GM03348 (cell line): ENCODE measurements at regions not wholly inside any gene's neighbourhood (a gene's known extent, or its start where the extent isn't known, plus 50 kb on each side); places are given as distances from the start of the nearest gene placed in this dataset.

Experiments used
- DNase-seq: peaks from one replicate; pipeline ENCODE4 v3.0.0; 2012; ENCODE audit warnings: low spot score

DNA sequence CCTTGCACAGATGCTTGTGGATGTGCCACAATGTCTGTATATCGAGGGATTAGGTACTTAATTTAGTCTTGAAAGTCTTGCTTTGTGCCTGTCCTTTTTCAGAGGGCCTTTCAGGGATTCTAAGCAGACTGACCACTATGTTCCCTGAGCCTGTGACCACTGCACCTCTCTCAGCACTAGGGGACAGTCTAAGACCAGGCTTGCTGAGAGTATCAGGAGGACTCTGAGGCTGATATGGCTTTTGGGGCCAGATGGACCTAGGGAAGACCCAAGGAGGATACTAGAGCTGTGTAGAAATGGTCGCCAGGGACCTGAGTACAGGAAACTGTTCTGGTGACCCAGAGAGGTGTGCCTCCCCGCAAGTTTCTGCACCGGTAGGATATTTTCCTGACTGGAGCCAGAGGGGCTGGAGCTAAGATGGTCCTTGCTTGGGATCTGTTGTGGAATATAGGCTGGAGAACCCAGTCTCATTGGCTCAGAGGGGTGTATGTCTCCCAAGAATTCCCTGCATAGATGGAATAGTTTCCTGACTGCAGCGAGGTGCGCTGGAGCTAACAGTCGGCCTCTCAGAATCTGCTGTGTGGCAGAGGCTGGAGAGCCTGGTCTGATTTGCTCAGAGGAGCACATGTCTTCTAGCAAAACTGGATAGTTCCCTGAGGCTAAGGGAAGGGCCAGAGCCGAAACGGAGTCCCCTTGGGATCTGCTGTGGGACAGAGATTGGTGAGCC is 213.2 kb upstream of the DCBLD2 start:
- DNase-seq, result peak; percentile 24

DNA sequence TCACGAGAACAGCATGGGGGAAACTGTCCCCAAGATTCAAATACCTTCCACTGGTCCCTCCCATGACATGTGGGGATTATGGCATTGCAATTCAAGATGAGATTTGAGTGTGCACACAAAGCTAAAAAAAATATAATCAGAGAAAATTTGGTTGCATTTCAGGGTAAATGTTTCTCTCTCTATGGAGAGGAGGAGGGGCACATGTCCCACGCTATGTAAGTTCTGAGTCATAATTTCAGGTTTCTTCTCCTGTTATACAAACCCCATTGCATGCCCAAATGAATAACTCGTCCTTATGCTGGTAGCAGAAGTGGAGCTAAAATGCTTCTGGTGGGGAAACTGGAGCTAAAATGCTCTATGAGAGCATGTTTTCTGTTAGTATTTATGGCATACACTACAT is 209.7 kb upstream of the DCBLD2 start:
- no peak for DNase-seq

DNA sequence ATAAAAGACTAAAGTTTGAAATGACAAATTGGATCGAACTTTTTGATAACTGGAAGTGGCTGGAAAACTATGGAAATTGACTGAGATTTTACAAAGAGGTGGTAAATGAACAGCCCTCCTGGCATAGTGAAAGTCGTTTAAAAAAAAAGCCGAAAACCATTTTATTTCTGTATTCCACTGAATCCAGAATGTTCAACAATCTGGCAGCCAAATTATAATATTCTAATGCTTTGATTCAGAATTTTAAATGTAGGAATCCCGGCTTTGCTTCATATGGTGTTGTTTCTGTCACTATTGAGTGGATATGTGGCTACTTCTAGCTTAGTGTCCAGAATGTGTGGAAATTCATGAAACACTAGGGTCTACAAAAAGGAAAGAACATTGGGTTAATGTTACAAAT is 208.9 kb upstream of the DCBLD2 start:
- DNase-seq, result no peak

DNA sequence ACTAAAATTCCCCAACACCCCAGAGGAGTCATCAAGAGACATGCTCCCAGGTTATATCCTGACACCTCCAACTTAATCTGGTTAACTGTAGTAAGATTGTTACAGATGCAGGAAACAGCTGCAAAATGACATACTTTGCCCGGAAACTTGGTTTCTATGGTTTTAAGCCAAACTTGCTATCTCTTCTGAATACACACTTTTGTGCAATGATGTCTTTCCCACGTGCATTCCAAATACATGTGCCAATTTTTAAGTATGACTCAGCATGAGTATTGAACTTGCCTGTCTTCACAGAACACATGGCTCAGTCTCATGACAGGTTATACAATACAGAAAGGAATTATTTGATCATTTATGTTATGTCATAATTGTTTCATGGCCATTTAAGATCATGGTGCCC is 207.0 kb upstream of the DCBLD2 start:
- DNase-seq, result peak; percentile 61

DNA sequence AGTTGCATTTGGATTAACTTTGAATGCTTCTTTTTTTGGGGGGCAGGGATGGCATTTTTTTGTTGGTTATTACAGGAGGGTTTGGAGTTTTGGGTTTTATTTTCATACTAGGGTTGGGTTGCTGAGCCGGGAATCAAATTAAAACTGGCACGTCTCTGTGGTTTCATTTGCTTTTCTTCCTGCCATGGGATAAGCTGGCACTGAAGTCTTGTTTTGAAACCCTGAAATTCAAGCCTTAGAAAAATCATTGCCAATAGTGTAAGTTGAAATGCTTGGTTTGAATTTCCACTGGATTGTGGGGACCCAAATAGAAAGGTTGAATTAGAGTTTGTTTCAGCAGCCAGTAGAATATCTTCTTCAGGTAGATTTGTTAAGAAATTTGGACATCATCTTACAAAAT is 193.1 kb upstream of the DCBLD2 start:
- DNase-seq, result no peak

DNA sequence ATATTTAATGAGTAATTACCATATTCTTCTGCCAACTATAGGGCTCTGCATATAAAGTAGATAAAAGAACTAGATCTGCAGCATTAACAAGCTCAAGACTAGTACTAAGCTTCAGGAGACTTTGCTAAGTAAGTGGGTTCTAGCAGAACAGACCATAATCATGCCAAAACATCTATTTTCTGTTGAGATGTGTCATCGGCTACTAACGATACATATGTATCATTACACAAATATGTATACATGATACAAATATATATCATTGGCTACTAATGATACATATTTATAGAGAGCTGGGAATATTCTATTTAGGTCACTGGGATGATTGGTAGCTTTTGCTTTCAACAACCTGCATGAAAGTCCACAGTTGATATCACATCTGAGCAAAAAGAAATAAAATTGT is 185.8 kb upstream of the DCBLD2 start:
- no peak for DNase-seq

DNA sequence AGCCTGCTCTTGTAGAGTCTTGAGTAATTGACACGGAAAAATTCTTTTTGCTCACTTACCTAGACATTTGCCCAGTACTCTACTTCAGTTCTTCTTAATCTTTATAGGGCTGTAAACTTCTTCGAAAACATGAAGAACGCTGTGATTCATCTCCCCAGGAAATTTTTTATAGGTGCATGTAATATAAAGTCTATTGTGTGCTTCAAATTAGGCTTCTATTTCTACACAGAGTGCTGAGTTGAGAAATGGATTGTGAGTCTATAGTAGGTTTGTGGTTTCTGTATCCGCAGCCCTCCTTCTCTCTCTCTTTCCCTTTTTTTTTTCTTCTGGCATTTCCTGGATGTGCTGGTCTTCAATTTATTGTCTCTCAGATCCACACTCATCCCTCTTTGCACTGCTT is 183.3 kb upstream of the DCBLD2 start:
- peak; percentile 25 for DNase-seq

DNA sequence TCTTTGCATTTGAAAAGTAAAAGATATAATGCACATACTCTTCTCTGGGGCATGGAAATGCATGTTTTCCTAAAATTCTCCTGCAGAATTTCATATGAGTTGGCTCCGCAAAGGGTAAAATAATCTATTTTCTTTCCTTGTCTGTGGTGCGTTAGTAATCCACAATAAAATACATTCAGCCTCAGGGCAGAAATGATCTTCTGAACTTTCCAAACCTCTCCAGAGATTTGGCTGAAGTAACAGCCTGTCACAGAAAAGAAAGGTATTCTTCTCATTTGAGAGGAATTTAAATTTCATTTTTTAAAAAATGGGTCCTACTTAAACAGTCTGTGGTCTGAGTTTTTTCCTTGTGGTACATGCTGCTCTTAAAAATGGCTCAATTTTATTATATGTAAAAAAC is 182.7 kb upstream of the DCBLD2 start:
- DNase-seq, result no peak

DNA sequence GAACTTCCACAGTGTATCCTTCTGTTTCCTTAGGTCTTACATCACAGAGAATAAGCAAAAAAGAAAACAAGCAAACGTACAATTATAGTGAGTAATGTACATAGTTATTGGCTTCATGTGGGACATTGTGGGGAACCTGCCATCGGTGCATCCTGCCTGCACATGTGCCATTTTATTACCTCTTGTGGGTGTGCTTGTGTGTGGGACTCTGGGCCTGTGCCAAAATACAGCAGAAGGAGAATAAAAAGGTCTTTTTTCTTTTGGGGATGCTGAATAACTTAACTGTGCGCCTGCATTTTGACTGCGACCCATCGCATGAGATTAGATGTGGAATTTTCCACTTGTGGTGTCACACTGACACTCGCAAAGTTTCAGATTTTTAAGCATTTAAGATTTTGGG is 169.6 kb upstream of the DCBLD2 start:
- DNase-seq, result no peak

DNA sequence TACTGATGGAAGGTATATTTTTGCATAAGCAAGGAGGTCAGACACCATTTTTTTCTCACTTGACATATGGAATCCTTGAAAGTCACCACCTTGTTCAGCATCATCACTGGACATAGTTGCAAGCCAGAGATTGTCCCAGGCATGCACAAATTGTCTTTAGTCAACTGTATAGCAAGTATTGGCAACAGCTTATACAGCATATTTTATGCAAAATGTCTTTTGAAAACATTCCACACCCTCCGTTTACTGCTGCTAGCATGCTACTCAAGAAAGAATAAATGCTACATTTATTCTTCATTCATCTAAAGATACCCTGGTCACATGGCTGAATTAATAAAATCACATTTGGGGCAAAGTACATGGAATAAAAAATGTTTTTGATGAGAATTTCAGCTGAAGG is 168.5 kb upstream of the DCBLD2 start:
- DNase-seq, result no peak

DNA sequence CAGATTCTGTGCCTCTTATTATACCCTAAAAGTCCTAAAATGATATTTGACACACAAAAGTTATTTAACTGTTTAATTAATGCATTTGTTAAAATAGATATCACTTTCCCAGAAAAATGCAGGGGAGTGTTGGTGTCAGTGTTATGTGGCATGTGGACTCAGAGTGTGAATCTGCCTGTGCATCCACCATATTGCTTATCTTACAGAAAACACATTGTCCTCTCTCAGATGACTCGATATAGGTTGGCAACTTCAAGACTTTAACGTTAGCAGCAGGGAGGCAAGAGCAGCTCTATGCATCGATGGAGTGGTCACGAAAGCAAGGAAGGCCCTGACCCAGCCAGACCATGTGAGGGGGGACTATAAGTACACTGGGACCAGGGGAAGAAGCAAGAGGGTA is 165.4 kb upstream of the DCBLD2 start:
- no peak for DNase-seq

DNA sequence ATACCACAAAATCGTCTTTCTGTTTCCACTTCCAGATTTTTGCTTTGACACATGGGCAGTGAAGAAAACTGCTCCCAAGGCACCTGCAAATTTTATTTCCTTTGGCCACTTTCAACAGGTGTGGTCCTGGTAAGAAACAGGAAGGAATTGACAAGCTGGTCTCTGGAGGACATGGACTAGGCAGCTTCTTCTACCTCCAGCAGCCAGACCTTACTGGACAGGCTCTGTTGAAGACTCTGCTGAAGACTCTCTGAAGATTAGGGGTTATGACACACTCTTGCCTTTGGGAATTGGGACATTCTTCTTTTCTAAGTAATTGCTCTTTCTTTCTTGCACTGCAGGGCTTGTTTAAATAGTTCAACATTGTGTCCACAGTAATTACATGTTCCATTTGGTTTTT is 147.7 kb upstream of the DCBLD2 start:
- no peak for DNase-seq

DNA sequence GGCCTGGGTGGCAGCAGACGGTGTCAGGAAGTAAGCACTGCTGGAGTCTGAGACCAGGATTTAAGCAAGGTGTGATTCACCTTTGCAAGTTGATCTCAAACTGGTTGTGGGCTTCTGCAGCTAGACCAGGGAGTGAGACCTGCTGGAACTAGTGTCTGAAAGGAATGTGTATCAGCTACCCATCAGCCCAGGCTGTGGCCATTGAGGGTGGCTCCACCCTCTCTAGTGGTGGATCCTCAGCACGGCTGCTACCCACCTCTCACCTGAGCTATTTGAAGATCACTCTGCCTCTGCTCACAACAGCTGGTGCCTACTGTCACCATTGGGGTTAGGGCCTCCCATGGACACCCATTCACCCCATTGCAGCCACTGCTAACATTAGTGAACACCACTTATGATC is 140.3 kb upstream of the DCBLD2 start:
- DNase-seq, result no peak

DNA sequence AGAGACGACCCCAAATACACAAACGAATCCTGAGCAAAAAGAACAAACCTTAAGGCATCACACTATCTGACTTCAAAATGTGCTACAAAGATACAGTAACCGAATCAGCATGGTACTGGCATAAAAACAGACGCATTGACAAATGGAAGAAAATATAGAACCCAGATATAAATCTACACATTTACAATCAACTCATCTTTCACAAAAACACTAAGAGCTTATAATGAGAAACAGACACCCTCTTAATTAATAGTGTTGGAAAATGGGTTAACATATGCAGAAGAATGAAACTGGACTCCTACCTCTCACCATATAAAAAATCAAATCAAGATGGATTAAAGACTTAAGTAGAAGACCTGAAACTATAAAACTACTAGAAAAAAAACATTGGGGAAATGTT is 130.3 kb upstream of the DCBLD2 start:
- DNase-seq, result no peak

DNA sequence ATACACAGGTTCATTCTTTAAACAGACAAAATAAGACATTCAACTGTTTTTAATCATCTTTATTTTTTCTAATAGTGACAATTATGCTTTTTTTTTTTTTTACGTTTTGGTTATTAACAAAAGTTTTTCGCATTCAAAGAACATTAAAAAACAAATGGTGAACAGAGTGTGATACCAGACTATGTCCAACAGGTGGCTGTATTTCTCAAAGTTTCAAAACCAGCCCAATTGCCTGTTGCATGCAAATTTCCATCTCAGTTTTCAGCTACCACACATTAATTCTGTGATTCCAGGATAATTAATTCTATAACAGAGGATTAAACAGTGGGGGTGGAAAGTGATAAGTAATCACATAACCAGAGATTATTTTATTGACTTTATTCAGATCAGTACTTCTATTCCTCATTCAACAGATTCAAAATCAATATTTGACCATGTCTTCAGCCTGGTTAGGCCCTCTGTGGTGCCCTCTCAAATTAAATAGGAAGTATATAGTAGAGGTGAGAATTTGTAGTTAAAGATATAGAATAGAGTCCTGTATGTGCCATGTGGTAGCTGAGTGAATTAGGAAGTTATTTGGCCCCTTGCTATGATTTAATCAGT is 122.2 kb upstream of the DCBLD2 start:
- peak; percentile 57 for DNase-seq

DNA sequence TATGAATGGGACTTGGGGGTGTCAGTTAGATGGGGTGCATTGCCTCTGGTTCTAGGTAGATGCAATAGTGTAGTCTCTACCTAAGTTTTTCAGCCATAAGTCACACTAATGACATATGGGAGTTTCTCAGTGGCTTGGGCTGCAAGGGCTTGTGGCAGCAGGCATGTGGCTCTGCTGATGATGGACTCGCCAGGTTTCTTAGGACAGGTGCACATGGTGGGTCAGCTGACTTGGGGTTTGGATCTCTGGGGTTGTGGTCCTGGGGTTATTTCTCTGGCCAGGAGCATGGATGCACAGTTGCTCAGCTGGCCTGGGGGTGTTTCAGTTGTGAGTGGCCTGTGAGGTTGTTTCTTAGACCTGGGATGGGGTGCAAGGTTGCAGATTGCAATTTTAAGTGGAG is 120.0 kb upstream of the DCBLD2 start:
- DNase-seq, result no peak

DNA sequence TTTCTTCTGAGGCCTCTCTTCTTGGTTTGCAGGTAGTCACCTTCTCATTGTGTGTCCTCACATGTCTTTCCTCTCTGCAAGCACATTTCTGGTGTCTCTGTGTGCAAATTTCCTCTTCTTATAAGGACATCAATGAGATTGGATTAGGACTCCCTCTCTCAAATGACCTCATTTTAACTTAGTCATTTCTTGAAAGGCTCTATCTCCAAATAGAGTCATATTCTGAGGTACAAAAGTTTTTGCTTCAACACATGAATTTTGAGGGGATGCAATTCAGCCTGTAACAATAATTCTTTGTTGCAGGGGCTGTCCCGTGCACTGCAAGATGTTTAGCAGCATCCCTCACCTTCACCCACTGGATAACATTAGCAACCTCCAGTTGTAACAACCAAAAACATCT is 115.0 kb upstream of the DCBLD2 start:
- no peak for DNase-seq

DNA sequence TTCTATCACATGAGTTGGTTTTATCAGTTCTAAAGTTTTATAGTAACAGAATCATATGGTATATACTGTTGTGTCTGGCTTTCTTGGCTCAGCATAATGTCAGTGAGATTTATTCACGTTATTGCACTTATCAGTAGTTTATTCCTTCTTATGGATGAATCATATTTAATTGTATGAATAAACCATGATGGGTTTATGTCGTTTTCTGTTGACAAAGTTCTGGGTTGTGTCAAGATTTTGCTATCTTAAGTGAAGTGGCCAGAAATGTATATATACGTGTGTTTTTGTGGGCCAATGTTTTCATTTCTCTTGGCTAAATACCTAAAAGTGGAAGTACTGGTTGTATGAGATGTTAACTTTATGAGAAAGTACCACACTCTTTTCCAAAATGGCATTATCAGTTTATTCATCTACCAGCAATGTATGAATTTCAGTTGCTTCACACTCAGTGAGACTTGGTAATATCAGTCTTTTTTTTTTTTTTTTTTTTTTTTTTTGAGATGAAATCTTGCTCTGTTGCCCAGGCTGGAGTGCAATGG is 112.4 kb upstream of the DCBLD2 start:
- DNase-seq, result no peak

DNA sequence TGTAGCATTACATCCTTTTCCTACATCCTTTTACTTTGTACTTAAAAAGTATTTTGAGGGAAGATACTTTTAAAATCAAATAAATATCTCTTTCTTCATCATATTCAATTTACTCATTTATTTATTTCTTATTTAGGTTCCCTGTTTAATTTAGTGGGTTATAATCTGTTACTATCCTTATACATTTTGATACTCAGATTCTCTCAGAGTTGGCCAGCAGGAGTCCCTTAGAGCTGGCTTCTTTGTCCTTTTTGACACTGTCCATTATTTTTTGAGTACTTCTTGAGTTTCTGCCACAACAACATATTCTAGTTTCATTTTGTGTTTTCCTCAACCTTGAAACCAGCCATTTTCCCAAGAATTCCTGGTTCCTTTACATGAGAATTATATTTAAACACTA is 111.6 kb upstream of the DCBLD2 start:
- no peak for DNase-seq

DNA sequence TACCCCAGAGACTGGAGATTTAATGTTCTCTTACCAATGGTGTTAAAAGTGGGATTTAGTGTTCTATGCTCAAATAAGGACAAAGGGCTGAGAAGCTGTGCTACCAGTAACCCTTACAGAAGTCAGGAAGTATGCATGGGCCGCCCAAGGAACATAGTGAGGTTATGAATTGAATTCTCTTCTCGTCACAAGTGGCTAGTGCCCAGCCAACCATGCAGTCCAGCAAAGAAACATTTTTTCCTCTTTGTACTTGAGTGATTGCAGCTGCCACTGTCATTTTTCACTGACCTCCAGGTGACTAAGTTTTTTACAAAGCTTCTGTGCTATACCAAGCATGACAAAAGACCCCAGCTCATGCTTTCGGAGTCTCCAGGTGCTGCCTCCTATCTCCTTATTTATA is 110.6 kb upstream of the DCBLD2 start:
- DNase-seq, result no peak

DNA sequence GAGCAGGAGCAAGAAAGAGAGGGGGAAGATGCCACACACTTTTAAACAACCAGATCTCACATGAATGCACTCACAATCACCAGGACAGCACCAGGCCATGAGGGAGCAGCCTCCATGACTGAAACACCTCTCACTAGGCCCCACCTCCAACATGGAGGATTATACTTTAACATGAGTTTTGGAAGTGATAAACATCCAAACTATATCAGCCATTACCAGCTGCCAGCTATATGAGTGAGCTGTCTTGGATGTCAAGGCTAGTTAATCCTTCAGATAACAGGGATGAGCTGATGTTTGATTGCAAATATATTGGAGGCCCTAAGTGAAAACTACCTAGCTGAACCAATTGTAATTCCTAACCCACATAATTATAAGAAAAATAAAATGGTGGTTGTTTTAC is 108.4 kb upstream of the DCBLD2 start:
- no peak for DNase-seq

DNA sequence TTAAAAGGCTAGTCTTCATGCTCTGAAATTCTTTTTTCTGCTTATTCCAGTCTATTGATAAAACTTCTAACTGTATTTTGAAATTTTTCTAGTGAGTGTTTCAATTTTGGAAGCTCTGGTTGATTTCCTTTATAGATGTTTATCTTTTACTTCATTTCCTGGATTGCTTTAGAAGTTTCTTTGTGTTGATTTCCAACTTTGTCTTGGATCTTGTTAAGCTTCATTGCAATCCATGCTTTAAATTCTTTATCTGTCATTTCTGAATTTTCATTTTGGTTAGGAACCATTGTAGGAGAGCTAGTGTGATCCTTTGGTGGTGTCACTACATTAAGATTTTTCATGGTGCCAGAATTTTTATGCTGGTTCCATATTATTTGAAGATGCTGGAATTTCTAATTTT is 105.2 kb upstream of the DCBLD2 start:
- no peak for DNase-seq

DNA sequence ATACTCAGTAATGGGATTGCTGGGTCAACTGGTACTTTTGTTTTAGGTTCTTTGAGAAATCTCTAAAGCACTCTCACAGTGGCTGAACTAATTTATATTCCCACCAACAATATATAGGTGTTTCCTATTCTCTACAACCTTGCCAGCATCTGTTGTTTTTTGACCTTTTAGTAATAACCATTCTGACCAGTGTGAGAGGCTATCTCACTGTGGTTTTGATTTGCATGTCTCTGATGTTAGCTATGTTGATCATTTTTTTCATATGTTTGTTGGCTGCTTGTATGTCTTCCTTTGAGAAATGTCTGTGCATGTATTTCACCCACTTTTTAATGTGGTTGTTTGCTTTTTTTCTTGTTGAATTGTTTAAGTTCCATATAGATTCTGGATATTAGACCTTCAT is 98.2 kb upstream of the DCBLD2 start:
- no peak for DNase-seq

DNA sequence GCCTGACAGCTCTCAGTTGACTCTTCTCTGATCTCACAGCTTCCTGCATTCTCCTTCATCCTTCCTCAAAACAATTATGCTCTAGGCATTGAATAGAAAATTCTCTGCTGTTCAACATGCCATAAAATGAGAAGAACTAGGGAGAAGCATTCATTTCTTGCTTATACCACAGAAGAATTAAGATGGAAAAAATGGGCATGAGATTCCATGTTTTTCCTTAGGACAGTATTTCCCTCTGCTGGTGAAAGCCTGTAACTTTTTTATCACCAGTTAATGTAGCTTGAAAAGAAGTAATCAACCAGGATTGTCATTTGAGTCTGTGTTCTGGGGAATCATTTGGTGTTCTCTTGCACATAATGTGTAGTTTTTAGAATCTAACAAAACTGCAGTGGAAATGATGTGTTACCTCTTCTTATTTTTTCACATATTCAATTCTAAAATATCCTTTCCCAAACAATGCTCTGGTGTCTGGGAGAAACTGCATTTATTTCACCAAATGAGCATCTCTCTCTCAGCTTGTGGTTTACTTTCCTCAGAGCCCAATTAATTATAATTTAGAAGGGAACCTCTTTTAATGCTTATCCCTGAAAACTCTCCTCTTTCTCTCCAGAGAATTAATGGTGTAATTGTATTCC is 92.8 kb upstream of the DCBLD2 start:
- DNase-seq, result peak; percentile 39
